ENCODE measurements at regions not wholly inside any gene's neighbourhood (a gene's known extent, or its start where the extent isn't known, plus 50 kb on each side); places are given as distances from the start of the nearest gene placed in this dataset.

DNA sequence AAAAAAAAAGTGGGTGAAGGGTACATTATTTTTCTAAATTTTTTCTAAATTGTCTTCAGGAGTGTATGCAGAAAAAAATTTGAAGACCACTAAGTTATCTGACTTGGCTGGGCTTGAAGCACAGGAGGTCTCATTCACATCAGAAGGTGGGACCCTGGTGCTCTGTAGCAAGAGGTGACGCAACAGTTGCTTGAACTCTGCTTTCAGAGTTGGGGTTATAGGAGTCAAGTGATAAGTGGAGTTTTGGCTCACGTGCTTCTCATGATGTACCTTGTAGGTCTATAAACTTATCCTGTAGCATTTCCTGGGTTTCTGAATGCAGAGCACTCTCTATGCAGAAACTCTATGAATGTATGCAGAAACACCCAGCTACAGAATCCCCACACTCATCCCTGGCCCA, 58.5 kb upstream of the FOXC1 start:
- DNase-seq (ENCODE audit: low spot score), result no peak

- no peak for DNase-seq (ENCODE audit: low spot score)
These were observed 57.4 kb upstream of the FOXC1 start for GRCh38 chr6:1552296-1552761.

DNA sequence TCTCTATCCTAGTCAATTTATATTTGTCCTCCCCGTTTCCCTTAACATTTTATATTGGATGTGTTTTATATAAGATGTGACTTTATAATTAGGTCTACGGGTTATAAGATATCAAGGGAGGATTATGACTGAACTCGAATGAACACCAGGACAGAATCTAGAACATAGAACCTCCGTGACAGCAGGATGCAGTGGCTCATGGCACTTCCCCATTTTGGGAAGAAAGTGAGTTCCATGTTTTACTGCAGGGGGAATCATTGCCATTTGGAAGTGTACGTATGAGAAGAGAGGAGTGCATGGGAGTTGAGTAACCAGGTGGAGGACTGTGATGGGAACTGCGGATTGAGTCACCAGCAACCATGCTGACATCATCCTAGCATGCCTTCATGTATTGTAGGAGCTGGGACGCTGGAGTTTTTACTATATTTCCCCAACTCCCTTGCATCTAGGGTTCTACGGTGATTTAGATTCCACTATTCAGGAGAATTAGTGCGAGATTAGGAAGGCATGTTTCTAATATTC, 56.1 kb upstream of the FOXC1 start:
- no peak for DNase-seq (ENCODE audit: low spot score)

GRCh38 chr6:1554141-1554475, 55.6 kb upstream of the FOXC1 start:
- DNase-seq (ENCODE audit: low spot score), result no peak

DNA sequence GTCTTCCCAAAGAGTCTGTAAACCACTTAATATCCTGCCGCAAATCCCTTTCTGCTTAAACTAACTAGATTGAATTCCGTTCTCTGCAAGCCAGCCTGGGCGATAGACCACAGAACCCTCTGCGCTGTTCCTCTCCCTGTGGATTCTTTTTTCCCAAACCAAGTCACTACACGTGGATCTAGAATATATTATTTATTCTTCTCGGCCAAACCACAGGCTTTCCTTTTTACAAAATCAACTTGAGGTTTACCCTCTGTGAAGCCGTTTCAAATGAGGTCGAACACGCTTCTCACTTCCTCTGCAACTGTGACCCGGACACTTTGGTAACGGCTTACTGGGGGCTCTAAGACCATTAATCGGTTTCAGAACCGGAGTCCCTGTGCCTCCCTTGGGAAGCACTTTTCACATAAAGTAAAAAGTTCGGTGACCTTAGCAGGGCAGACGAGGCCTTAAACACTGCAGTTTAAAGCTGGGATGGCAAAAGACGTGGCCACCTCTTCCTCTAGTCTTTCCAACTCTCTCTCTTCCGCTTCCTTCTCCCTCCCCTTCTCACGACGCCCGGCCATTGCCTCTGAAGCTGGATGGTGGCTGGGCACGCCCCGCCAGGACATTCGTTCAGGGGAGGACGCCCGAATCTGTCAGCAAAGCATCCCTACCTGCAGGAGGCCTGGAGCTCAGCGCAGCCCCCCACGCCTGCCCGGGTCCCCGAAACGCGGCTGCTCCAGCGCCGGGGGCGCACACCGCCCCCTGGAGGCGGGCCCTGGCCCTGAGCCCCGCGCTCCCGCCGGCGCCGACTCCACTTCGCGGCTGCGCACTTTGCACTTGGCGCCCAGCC, 55.0 kb upstream of the FOXC1 start:
- DNase-seq (ENCODE audit: low spot score), result peak; percentile 80

DNA sequence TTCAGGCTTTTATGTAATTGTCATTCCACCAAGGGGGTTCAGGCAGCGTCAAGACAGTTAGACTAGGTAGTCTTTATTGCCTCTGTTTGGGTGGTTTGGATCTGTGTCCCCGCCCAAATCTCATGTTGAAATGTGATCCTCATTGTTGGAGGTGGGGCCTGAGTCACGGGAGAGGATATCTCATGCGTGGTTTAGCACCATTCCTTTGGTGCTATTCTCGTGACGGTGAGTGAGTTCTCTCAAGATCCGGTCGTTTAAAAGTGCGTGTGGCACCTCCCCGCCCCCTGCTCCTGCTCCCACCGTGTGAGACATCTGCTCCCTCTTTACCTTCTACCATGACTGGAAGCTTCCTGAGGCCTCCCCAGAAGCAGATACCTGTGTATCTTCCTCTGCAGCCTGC, 51.3 kb upstream of the FOXC1 start:
- no peak for DNase-seq (ENCODE audit: low spot score)
